ENCODE measurements at regions not wholly inside any gene's neighbourhood (a gene's known extent, or its start where the extent isn't known, plus 50 kb on each side); places are given as distances from the start of the nearest gene placed in this dataset.

DNA sequence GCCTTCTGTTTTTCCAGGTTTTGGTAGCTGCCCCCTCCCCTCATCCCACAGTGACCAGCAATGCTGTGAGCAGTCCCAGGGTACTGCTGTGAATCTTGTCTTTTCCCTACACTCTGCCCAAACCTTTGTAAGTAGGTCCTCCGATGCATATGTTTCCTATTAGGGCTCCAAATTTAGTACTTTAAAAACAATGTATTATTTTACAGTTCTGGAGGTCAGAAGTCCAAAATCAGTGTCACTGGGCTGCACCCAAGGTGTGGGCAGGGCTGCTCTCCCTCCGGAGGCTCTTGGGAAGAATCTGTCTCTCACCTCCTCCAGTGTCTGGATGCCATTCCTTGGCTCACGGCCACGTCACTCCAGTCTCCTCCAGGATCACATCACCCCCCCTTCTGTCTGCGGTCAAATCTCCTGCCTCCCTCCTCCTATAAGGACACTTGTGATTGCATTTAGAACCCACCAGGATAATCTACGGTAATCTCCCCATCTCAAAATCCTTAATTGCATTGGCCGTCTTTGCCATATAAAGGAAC, 208.5 kb downstream of the SH3BP4 start:
- TF ChIP-seq GABPA (IDR thresholded peaks at IDR 0.05; ENCODE audit: low read depth) (no peak), SPI1 (IDR thresholded peaks at IDR 0.05; ENCODE audit: borderline replicate concordance, low read depth) (no peak), POLR2AphosphoS5 (IDR thresholded peaks at IDR 0.05; ENCODE audit: low read depth) (no peak)
- TF ChIP-seq, protein P1, sequence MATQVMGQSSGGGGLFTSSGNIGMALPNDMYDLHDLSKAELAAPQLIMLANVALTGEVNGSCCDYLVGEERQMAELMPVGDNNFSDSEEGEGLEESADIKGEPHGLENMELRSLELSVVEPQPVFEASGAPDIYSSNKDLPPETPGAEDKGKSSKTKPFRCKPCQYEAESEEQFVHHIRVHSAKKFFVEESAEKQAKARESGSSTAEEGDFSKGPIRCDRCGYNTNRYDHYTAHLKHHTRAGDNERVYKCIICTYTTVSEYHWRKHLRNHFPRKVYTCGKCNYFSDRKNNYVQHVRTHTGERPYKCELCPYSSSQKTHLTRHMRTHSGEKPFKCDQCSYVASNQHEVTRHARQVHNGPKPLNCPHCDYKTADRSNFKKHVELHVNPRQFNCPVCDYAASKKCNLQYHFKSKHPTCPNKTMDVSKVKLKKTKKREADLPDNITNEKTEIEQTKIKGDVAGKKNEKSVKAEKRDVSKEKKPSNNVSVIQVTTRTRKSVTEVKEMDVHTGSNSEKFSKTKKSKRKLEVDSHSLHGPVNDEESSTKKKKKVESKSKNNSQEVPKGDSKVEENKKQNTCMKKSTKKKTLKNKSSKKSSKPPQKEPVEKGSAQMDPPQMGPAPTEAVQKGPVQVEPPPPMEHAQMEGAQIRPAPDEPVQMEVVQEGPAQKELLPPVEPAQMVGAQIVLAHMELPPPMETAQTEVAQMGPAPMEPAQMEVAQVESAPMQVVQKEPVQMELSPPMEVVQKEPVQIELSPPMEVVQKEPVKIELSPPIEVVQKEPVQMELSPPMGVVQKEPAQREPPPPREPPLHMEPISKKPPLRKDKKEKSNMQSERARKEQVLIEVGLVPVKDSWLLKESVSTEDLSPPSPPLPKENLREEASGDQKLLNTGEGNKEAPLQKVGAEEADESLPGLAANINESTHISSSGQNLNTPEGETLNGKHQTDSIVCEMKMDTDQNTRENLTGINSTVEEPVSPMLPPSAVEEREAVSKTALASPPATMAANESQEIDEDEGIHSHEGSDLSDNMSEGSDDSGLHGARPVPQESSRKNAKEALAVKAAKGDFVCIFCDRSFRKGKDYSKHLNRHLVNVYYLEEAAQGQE (IDR thresholded peaks at IDR 0.05; ENCODE audit: insufficient replicate concordance, low read depth), result no peak
- TF ChIP-seq, protein P2, sequence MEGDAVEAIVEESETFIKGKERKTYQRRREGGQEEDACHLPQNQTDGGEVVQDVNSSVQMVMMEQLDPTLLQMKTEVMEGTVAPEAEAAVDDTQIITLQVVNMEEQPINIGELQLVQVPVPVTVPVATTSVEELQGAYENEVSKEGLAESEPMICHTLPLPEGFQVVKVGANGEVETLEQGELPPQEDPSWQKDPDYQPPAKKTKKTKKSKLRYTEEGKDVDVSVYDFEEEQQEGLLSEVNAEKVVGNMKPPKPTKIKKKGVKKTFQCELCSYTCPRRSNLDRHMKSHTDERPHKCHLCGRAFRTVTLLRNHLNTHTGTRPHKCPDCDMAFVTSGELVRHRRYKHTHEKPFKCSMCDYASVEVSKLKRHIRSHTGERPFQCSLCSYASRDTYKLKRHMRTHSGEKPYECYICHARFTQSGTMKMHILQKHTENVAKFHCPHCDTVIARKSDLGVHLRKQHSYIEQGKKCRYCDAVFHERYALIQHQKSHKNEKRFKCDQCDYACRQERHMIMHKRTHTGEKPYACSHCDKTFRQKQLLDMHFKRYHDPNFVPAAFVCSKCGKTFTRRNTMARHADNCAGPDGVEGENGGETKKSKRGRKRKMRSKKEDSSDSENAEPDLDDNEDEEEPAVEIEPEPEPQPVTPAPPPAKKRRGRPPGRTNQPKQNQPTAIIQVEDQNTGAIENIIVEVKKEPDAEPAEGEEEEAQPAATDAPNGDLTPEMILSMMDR (IDR thresholded peaks at IDR 0.05; ENCODE audit: insufficient read depth, low read length), result no peak
- Histone ChIP-seq H3K4me3 (replicated peaks; ENCODE audit: insufficient read depth, low read length) (no peak overlapping the region), H3K27ac (replicated peaks) (no peak overlapping the region), H3K27me3 (ENCODE audit: insufficient read depth, poor library complexity, severe bottlenecking) (no peaks in the 10 kb centered on the region)
- DNase-seq (ENCODE audit: low read depth in 1 of 2, low spot score in 1 of 2), result no peak

DNA sequence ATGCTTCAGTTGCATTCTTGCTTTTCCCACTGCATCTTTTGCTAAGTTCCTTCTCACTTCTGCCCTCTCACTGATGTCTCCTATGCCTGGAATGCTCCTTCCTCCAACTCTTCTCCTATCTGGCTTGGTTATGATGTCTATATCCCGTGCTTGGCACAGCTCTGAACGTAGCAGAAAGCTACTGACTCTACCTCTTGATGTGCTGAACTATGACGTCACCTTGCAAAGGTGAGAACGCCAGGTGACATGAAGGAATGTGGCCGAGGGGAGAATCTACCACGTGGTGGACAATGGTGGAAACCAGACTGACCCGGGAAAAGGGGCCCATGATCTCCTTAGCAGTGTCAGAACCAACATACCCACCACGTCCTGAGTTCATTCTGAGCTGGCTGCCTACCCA, 209.7 kb downstream of the SH3BP4 start:
- TF ChIP-seq POLR2AphosphoS5 (IDR thresholded peaks at IDR 0.05; ENCODE audit: low read depth) (no peak), SPI1 (IDR thresholded peaks at IDR 0.05; ENCODE audit: borderline replicate concordance, low read depth) (no peak), GABPA (IDR thresholded peaks at IDR 0.05; ENCODE audit: low read depth) (no peak)
- TF ChIP-seq, protein P1 (IDR thresholded peaks at IDR 0.05; ENCODE audit: insufficient replicate concordance, low read depth), result no peak
- DNase-seq (ENCODE audit: low read depth in 1 of 2, low spot score in 1 of 2), result no peak
- no peaks in the 10 kb centered on the region for H3K27me3 ChIP-seq (ENCODE audit: insufficient read depth, poor library complexity, severe bottlenecking)
- H3K27ac ChIP-seq (replicated peaks), result no peak overlapping the region
- no peak overlapping the region for H3K4me3 ChIP-seq (replicated peaks; ENCODE audit: insufficient read depth, low read length)

DNA sequence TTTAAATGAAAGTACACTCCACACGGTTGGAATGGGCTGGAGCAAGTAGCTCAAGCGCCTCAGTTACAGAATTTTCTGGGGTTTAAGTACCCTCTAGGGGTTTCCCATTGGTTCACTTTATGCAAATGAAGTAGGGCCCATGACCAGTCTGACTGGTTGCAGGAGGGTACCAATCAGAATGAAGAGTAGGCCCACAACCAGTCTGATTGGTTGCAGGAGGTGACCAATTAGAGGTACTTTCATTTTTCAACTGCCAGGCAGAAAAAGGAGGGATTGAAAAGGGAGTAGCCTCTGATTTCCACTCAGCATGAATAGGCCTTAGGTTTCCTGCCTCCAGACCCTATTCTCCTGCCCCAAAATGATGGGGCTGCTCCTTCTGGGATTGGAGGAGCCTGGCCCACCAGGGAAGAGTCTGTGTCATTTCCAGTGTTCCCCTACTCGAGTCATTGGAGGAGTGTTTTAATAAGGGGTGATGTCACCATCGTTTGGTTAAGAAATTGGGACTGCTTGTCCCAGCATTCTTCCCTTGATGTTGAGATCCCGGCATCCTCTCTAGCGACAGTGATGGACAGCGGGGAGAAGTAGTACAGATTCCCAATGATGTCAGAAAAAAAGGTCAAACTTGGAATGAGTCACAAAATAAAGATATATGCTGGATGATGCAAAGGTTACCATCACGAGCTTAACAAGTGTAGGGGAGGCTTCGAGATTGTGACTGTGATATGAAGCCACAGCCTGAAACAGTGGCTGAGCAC, 210.4 kb downstream of the SH3BP4 start:
- TF ChIP-seq GABPA (IDR thresholded peaks at IDR 0.05; ENCODE audit: low read depth) (no peak), POLR2AphosphoS5 (IDR thresholded peaks at IDR 0.05; ENCODE audit: low read depth) (no peak), SPI1 (IDR thresholded peaks at IDR 0.05; ENCODE audit: borderline replicate concordance, low read depth) (no peak)
- TF ChIP-seq, protein P1 (IDR thresholded peaks at IDR 0.05; ENCODE audit: insufficient replicate concordance, low read depth), result no peak
- TF ChIP-seq, protein P2 (IDR thresholded peaks at IDR 0.05; ENCODE audit: insufficient read depth, low read length), result no peak
- H3K27ac ChIP-seq (replicated peaks), result no peak overlapping the region
- no peaks in the 10 kb centered on the region for H3K27me3 ChIP-seq (ENCODE audit: insufficient read depth, poor library complexity, severe bottlenecking)
- no peak overlapping the region for H3K4me3 ChIP-seq (replicated peaks; ENCODE audit: insufficient read depth, low read length)
- DNase-seq (ENCODE audit: low read depth in 1 of 2, low spot score in 1 of 2), result no peak
